DMS53 (cell line): ENCODE measurements at regions not wholly inside any gene's neighbourhood (a gene's known extent, or its start where the extent isn't known, plus 50 kb on each side); places are given as distances from the start of the nearest gene placed in this dataset.

ENCODE experiments used
- DNase-seq: peaks from one replicate; lab custom pipeline; 2025; lab: John Stamatoyannopoulos, UW

GRCh38 chr20:16678779-16679178, 51.0 kb upstream of the SNRPB2 start:
- DNase-seq: no peak

GRCh38 chr20:16676891-16677290, 52.9 kb upstream of the SNRPB2 start:
- no peak for DNase-seq

GRCh38 chr20:16675001-16675564, 54.7 kb upstream of the SNRPB2 start:
- DNase-seq: no peak

GRCh38 chr20:16674243-16674642, 55.6 kb upstream of the SNRPB2 start:
- DNase-seq: no peak

GRCh38 chr20:16672299-16672698, 57.5 kb upstream of the SNRPB2 start:
- DNase-seq: no peak

- DNase-seq: no peak
Measured at GRCh38 chr20:16671753-16672152, 58.1 kb upstream of the SNRPB2 start.

- peak; percentile 13 for DNase-seq
Measured at GRCh38 chr20:16666272-16666671, 63.6 kb upstream of the SNRPB2 start.

- DNase-seq: no peak
Measured at GRCh38 chr20:16664020-16664419, 65.8 kb upstream of the SNRPB2 start.

- DNase-seq: no peak
Measured at GRCh38 chr20:16662467-16662866, 67.4 kb upstream of the SNRPB2 start.

GRCh38 chr20:16661756-16662155, 68.1 kb upstream of the SNRPB2 start:
- DNase-seq: no peak

GRCh38 chr20:16654858-16655535, 74.8 kb upstream of the SNRPB2 start:
- peak; percentile 86 for DNase-seq

- DNase-seq: no peak
Measured at GRCh38 chr20:16653266-16653665, 76.6 kb upstream of the SNRPB2 start.

GRCh38 chr20:16647875-16648597, 74.8 kb upstream of the KIF16B start:
- no peak for DNase-seq

- no peak for DNase-seq
Measured at GRCh38 chr20:16641511-16642023, 68.3 kb upstream of the KIF16B start.

GRCh38 chr20:16639027-16639941, 66.0 kb upstream of the KIF16B start:
- no peak for DNase-seq

GRCh38 chr20:16637797-16638196, 64.5 kb upstream of the KIF16B start:
- DNase-seq: no peak

- DNase-seq: no peak
Measured at GRCh38 chr20:16626849-16627248, 53.6 kb upstream of the KIF16B start.

GRCh38 chr20:16624106-16624505, 50.9 kb upstream of the KIF16B start:
- no peak for DNase-seq
